ENCODE measurements at regions not wholly inside any gene's neighbourhood (a gene's known extent, or its start where the extent isn't known, plus 50 kb on each side); places are given as distances from the start of the nearest gene placed in this dataset.
"Not testable (repeated sequence)": the region's sequence is repeated elsewhere in the genome, so short reads cannot be mapped to it uniquely, and the experiment has no call there.

DNA sequence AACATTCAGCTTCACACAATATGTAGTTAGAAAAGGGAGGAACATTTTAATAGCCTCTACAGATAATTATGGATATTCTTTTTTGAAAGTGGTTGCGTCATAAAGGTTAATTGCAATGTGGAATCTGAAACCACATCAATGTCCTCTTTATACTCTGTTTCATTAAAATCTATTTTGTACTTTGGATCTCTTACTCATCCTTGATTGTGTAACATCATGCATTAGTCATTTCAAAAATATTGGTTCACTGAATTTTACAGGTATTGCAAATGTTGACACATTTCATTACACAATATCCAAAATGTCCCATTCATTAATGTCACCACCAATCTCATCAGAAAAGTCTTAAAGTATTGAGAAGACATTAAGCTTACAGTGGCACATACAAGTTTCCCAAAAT is 62.7 kb upstream of the USP9X start:
- no peak overlapping the region for H3K27ac ChIP-seq (ENCODE audit: low read depth in 1 of 2, low read length in 1 of 2)

DNA sequence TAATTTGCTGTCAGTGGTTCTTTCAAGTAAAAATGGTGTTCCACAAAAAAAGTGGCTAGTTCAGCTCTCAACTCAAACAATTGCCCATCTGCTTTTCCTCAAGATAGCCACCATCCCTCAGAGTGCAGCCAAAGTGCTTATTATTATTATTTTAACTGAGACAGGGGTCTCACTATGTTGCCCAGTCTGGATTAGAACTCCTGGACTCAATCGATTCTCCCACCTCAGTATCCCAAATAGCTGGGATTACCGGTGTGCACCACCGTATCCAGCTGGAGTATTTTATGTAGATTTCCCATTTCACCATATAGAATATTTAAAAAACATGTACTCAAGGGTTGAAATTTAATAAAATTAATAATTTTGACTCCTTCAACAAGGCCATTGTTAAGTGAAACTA is 62.1 kb upstream of the USP9X start:
- ATAC-seq (ENCODE audit: insufficient read depth, low FRiP score) (no peak), DNase-seq (no peak)
- peaks cover 0 to 3% (median 0%) of the 10 kb centered on the region in 4 donors for H3K9me3 ChIP-seq (ENCODE audit: control insufficient read depth in 4 of 4, insufficient read depth in 3 of 4, low read length in 3 of 4)
- no peak overlapping the region for H3K4me3 ChIP-seq
- no peak overlapping the region for H3K9ac ChIP-seq (ENCODE audit: insufficient read depth in 1 of 2, low read length in 2 of 2)
- peaks cover 0 to 6% (median 0%) of the 10 kb centered on the region in 5 donors for H3K4me1 ChIP-seq (ENCODE audit: control insufficient read depth in 5 of 5, insufficient read depth in 5 of 5, low read length in 5 of 5)
- H3K36me3 ChIP-seq (ENCODE audit: control insufficient read depth in 4 of 4, insufficient read depth in 4 of 4, low read length in 4 of 4) = no peaks in the 10 kb centered on the region
- TF ChIP-seq, protein P1, sequence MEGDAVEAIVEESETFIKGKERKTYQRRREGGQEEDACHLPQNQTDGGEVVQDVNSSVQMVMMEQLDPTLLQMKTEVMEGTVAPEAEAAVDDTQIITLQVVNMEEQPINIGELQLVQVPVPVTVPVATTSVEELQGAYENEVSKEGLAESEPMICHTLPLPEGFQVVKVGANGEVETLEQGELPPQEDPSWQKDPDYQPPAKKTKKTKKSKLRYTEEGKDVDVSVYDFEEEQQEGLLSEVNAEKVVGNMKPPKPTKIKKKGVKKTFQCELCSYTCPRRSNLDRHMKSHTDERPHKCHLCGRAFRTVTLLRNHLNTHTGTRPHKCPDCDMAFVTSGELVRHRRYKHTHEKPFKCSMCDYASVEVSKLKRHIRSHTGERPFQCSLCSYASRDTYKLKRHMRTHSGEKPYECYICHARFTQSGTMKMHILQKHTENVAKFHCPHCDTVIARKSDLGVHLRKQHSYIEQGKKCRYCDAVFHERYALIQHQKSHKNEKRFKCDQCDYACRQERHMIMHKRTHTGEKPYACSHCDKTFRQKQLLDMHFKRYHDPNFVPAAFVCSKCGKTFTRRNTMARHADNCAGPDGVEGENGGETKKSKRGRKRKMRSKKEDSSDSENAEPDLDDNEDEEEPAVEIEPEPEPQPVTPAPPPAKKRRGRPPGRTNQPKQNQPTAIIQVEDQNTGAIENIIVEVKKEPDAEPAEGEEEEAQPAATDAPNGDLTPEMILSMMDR (IDR thresholded peaks at IDR 0.05; ENCODE audit: control extremely low read depth, extremely low read depth) = no peak
- no peak overlapping the region for H3K27ac ChIP-seq (ENCODE audit: low read depth in 1 of 2, low read length in 1 of 2)
- WGBS, 2 donors = 95 to 100% methylated on average over 3 of the region's 3 CpGs
- peaks cover 0 to 31% (median 13%) of the 10 kb centered on the region in 3 donors for H3K27me3 ChIP-seq (ENCODE audit: control insufficient read depth in 3 of 3, insufficient read depth in 3 of 3, low read length in 2 of 3)

More for the DNA sequence above, 62.7 kb upstream of the USP9X start:
- Histone ChIP-seq H3K27me3 (ENCODE audit: control insufficient read depth in 3 of 3, insufficient read depth in 3 of 3, low read length in 2 of 3) (peaks cover 0 to 33% (median 13%) of the 10 kb centered on the region in 3 donors), H3K4me1 (ENCODE audit: control insufficient read depth in 5 of 5, insufficient read depth in 5 of 5, low read length in 5 of 5) (peaks cover 0 to 6% (median 0%) of the 10 kb centered on the region in 5 donors), H3K4me3 (no peak overlapping the region), H3K9ac (ENCODE audit: insufficient read depth in 1 of 2, low read length in 2 of 2) (no peak overlapping the region), H3K36me3 (ENCODE audit: control insufficient read depth in 4 of 4, insufficient read depth in 4 of 4, low read length in 4 of 4) (no peaks in the 10 kb centered on the region), H3K9me3 (ENCODE audit: control insufficient read depth in 4 of 4, insufficient read depth in 3 of 4, low read length in 3 of 4) (peaks cover 0 to 3% (median 0%) of the 10 kb centered on the region in 4 donors)
- TF ChIP-seq, protein P1 (IDR thresholded peaks at IDR 0.05; ENCODE audit: control extremely low read depth, extremely low read depth) = no peak
- ATAC-seq (ENCODE audit: insufficient read depth, low FRiP score) (no peak), DNase-seq (no peak)
- WGBS, 2 donors = 38 to 72% methylated on average over 1 of the region's 1 CpG

DNA sequence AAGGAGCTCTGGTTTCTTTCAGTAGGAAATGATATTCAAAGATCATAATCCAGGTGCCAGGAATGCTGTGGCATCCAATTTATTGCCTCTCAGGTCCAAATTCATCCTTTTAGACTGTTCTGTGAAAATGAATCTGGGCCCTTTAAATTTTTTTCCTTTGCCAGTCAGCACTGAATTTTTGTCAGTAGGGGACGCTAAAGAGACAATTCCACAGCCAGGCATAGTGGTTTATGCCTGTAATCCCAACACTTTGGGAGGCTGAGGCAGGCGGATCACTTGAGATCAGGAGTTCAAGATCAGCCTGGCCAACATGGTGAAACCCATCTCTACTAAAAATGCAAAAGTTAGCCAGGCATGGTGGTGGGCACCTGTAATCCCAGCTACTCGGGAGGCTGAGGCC is 60.9 kb upstream of the USP9X start:
- DNase-seq; H3K27ac ChIP-seq (ENCODE audit: low read depth in 1 of 2, low read length in 1 of 2); H3K36me3 ChIP-seq (ENCODE audit: control insufficient read depth in 4 of 4, insufficient read depth in 4 of 4, low read length in 4 of 4); H3K4me1 ChIP-seq (ENCODE audit: control insufficient read depth in 5 of 5, insufficient read depth in 5 of 5, low read length in 5 of 5); H3K9ac ChIP-seq (ENCODE audit: insufficient read depth in 1 of 2, low read length in 2 of 2); H3K4me3 ChIP-seq; ATAC-seq (ENCODE audit: insufficient read depth, low FRiP score); H3K9me3 ChIP-seq (ENCODE audit: control insufficient read depth in 4 of 4, insufficient read depth in 3 of 4, low read length in 3 of 4): not testable (repeated sequence)
- peaks cover 0 to 30% (median 13%) of the 10 kb centered on the region in 3 donors for H3K27me3 ChIP-seq (ENCODE audit: control insufficient read depth in 3 of 3, insufficient read depth in 3 of 3, low read length in 2 of 3)
- 63 to 100% methylated on average over 3 of the region's 3 CpGs for WGBS, 2 donors

DNA sequence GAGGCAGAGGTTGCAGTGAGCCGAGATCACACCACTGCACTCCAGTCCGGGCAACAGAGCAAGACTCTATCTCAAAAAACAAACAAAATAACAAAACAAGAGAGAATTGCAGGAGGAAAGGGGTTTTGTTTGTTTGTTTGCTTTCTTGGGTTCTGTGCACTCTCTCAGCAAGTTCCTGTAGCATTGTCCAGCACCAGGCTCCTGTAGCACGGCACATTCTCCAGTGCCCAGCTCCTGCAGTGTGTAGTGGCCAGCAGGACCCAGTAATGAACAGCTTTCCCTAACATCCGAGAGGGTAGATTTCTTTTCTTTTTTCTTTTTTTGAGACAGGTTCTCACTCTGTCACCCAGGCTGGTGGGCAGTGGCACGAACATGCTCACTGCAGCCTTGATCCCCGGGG is 60.5 kb upstream of the USP9X start:
- ATAC-seq (ENCODE audit: insufficient read depth, low FRiP score) (no peak), DNase-seq (no peak)
- H3K27me3 ChIP-seq (ENCODE audit: control insufficient read depth in 3 of 3, insufficient read depth in 3 of 3, low read length in 2 of 3) = peaks cover 0 to 29% (median 13%) of the 10 kb centered on the region in 3 donors
- H3K27ac ChIP-seq (ENCODE audit: low read depth in 1 of 2, low read length in 1 of 2) = no peak overlapping the region
- H3K4me3 ChIP-seq = no peak overlapping the region
- 82 to 92% methylated on average over 6 of the region's 6 CpGs for whole genome bisulfite sequencing, 2 donors
- TF ChIP-seq, protein P1 (IDR thresholded peaks at IDR 0.05; ENCODE audit: control extremely low read depth, extremely low read depth) = no peak
- no peaks in the 10 kb centered on the region for H3K36me3 ChIP-seq (ENCODE audit: control insufficient read depth in 4 of 4, insufficient read depth in 4 of 4, low read length in 4 of 4)
- peaks cover 0 to 6% (median 0%) of the 10 kb centered on the region in 5 donors for H3K4me1 ChIP-seq (ENCODE audit: control insufficient read depth in 5 of 5, insufficient read depth in 5 of 5, low read length in 5 of 5)
- no peak overlapping the region for H3K9ac ChIP-seq (ENCODE audit: insufficient read depth in 1 of 2, low read length in 2 of 2)
- H3K9me3 ChIP-seq (ENCODE audit: control insufficient read depth in 4 of 4, insufficient read depth in 3 of 4, low read length in 3 of 4) = peaks cover 0 to 3% (median 0%) of the 10 kb centered on the region in 4 donors

All from lung (tissue), 11 donors.